ENCODE measurements at regions not wholly inside any gene's neighbourhood (a gene's known extent, or its start where the extent isn't known, plus 50 kb on each side); places are given as distances from the start of the nearest gene placed in this dataset.
A peak's percentile ranks its signal among the peaks of the same experiment; 100 is the strongest.
"Not testable (repeated sequence)": the region's sequence is repeated elsewhere in the genome, so short reads cannot be mapped to it uniquely, and the experiment has no call there.

DNA sequence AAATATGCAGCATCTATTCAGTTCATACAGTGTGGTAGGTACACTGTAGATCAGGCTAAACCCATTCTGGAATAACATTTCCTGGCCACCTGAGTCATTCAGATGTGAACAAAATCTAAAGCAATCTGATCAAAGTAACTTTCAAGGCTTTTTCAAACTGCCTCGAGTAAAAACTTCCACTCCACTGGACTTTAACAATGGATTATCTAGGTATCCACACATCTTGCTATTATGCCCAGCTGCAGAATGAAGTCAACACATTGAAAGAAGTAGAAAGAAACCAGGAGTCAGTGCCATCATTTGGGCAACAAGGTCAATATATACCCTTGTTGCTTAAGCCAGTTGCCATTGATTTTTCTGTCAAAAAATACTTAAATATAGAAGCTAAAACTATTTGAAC lies 1352.6 kb upstream of the NUDT12 start:
- DNase-seq, result no peak

DNA sequence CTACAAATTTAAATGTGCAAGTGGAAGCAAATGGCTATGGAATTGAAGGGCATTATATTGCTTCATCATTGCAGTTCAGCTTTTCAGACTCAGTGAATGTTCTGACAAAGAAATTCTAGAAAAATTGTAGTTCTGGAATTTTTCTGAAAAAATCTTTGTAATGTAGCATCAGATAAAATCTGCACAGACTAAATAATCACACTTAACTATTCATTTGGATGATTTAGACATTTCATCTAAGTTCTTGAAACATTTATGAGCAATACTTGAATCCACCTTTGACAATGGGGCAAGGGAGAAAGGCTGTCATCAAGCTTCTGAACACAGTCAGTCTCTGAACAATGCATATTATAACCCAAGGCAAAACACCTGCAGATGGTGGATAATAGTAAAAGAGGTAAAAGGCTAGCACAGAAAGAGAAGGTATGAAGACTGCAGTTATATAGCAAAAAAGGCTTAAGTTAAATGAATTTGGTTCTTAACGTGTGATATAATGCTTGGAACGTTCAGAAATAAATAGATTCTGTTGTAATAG lies 1352.0 kb upstream of the NUDT12 start:
- no peak for DNase-seq

DNA sequence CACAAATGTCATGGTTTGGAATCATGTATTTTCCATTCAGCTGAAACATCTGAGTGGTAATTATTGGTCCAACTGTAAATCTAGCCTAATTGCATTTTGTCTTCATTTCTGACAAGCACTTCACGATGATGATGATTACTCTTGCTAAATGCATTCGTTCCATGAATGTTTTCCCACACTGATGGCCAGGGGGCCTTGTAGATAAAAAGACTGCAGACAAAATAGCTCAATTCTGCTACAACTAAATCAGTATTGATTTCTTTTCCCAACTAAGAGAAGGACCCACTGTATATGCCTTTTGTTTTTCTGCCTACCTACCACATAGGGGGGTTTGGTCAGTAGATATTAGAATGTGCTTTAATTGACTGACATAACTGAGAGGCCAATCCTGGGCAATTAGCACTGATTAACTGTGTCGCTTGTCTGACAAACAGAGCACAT lies 1351.3 kb upstream of the NUDT12 start:
- no peak for DNase-seq

DNA sequence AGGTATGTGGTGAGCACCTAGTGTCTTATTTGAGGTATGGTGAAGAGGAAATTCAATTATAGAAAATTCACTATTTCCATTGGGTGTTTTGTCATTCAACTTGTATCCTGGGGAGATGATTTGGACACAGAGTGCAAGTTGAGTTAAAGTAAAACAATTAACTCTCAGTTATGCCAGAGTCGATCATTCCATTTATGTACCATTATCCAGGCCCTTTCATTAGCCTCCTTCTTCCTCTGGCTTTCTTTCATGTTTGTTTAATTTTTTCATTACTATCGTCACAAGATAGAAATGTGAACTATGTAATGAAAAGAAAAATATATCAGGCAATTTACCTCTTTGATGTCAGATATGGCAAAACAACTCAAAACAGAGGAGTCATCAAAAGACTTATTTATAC lies 1347.2 kb upstream of the NUDT12 start:
- no peak for DNase-seq

DNA sequence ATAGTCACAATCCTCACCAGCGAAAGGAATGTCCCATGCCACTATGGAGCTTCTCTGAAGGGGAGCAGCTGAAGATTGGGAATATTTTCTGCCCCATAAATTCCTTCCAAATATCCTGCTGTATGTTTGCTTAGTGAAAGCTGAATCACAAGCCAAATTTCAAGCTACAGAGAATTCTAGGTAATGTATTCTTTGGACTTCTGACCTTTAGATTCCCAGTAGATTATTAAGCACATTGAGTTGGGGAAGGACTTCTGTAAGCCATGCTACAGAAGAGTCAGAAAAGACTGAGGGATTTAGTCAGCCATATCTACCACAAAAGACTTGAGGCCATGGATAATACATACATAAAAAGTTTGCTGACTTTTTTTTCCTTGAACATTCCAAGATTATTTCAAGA lies 1342.0 kb upstream of the NUDT12 start:
- DNase-seq, result no peak

DNA sequence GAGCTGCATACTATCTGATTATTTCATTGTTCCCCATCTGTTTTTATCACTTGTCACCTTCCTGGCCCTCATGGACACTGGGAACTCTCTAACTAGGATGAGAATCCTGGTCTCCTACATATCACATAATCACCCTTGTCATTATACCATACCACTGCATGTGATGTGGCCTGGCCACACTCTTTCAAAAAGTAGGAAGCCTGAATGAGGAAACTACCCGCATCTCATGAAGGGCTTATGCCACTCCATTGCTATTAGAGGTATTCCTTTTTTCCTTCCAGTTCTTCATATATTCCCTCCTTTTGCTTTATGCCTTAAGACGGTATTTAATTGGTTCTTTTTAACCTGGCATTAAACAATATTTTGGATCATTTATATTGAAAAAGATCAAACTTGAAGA lies 1341.4 kb upstream of the NUDT12 start:
- DNase-seq, result no peak

DNA sequence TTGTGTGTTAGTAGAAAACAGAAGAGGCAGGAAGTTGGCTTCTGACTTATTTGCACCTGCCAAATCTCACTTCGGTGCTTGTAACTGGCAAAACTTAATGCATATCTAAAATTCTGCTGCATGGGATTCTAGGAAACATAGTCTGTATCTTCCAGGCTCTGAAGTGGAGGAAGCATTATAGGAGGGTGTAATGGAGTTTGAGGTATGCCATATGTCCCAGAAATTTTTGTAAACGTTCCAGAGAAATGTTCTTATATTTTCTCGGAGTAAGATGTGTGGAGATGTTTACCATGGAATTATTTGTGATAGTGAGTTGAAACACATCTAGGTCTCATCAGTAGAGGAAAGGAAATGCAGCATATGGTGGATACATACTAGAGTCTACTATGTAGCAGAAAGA lies 1329.0 kb upstream of the NUDT12 start:
- no peak for DNase-seq

DNA sequence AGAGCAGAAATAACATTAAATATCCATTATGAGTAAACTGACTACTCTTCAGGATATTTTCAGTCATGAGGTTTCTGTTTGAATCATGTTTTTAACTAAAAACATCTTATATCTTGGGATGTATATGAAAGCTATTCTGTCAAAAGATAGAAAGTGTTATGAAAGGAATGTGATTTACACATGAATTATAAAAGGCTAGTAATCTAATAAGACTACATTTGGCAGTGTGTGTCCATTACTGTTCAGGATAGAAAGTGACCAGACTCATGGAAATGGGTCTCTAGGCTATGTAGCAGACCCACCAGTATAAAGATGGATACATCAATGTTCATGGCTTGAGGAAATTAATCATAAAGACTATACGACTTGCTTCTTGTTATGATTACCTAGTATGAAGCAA lies 1328.2 kb upstream of the NUDT12 start:
- DNase-seq, result no peak

DNA sequence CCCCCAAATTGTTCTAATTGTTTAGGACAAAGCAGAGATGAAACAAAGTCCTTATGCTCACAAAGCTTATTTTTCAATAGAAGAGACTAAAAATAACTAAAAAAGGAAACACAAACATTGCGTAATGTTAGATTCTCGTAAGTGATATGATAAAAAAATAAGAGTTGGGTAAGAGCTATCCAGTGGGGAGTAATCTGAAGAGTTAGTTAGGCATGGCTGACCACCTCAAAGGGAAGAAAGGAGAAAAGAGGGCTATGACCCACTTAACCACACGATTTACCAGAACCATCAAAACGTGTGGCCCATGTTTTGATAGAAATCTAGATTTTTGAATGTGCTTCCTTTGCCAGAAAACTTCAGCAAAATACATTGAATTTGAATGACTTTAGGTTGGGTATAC lies 1296.8 kb upstream of the NUDT12 start:
- DNase-seq, result peak; percentile 1 to 14

DNA sequence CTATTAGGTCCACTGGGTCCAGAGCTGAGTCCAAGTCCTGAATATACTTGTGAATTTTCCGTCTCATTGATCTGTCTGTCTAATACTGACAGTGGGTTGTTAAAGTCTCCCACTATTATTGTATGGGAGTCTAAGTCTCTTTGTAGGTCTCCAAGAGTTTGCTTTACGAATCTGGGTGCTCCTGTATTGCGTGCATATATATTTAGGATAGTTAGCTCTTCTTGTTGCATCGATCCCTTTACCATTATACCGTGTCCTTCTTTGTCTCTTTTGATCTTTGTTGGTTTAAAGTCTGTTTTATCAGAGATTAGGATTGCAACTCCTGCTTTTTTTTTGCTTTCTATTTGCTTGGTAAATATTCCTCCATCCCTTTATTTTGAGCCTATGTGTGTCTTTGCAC lies 1289.5 kb upstream of the NUDT12 start:
- DNase-seq, result not testable (repeated sequence)

DNA sequence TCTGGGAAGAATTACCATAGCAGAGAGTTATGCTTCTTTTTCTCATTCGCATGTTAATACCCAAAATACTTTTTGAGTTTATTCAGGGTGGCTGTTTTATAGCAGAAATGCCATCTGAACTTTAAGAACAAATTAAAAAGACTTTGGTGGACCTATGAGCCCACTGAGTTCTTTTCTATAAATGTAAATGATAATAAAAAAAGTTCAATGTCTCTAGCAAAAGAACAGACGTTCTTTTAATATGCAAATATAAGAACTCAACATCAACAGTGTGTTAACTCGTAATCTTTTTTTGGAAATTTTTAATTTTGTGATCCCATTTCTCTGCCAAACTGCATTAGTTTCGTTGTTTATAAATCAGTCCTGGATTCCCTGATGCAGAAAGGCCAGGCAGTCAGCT lies 1283.0 kb upstream of the NUDT12 start:
- DNase-seq, result no peak

DNA sequence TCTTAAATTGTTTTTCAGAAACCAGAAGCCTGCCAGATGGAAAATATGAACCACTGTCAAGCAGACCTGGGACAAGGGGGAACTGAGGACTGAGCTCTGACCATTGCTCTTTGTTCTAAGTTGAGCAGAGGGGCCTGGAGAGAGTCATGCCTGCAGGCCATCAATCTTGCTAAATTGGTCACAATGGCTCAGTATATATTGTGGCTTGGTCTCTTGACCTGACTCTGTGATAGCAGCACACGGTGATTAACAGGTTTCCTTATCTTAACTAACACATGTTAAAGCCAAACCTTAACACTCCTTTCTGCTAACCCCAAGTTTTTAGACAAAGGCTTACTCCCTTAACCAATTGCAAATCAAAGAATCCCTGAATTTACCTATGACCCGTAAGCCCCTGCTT lies 1281.2 kb upstream of the NUDT12 start:
- DNase-seq, result no peak

DNA sequence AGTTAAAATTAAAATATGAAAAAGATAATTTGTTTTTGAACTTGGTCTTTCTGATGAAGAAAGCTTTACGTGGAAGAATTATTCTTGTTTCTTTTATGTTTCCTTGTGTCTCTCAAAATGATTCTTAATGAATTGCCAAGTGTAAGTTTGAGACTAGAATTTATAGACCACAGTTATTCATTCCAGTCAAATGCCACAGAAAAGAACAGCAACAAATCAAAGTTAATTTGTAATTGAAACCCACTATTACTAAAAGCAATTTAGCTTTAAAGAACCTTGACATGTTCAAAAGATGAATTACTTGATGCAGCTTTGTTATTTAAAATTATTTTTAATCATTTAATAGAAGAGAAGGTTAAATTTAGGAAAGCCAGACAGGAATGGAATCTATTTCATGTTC lies 1277.7 kb upstream of the NUDT12 start:
- DNase-seq, result no peak

DNA sequence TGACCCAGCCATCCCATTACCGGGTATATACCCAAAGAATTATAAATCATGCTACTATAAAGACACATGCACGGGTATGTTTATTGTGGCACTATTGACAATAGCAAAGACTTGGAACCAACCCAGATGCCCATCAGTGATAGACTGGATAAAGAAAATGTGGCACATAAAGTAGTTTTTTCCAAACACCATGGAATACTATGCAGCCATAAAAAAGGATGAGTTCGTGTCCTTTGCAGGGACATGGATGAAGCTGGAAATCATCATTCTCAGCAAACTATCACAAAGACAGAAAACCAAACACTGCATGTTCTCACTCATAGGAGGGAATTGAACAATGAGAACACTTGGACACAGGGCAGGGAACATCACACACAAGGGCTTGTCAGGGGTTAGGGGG lies 1268.9 kb upstream of the NUDT12 start:
- not testable (repeated sequence) for DNase-seq

DNA sequence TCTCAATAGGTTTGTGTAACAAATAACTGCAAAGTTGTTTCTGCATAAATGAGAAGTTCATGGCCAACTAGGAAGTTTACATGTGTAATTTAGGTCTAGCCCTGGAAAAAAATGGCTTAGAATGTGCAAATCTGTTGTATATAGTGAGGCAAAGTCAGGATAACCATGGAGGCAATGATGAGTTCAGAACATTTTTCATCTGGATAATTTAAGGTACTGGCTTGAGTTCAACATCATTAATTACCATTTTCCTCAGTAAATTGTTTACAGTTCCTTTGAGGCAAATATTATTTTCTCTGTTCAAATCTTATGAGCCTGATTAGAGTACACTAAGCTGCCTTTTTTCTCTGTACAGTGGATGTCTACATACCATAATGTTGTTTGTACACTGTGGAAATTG lies 1259.0 kb upstream of the NUDT12 start:
- no peak for DNase-seq

DNA sequence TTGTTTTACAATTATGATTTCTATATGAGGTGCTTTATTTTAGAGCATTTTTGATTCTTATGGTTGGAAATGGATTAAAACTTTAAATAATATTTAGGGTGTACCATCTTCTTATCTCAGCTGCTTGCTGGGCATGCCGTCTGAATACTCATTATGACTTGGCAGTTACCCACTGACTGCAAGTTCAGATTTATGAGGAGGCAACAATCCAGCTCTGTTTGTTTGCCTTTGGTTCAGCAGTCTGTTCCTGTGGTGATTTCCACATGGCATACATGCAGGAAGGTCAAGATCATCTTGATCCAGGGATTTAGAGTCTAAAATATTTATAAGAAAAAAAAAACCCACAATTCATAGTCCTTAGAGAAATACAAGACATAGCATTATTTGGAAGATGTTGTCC lies 1254.5 kb upstream of the NUDT12 start:
- DNase-seq, result no peak

DNA sequence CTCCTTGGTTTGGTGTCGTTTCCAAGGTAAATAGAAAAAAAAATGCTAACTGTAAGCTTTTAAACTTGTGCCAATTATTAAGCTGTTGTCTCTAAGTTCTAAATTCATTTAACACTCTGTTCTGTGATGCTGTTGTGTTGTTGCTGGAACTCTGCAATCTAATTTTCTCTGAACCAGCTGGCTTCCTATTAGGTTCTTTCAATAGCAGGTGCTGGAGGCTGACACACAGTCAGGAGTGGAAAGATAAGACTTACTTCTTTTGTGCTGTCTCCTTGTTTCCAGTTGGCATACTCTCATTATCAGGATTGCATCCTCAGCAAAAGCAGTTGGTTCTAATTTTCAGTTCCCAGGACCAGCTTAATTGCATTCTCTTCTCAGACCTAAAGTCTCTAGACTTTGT lies 1252.6 kb upstream of the NUDT12 start:
- no peak for DNase-seq

DNA sequence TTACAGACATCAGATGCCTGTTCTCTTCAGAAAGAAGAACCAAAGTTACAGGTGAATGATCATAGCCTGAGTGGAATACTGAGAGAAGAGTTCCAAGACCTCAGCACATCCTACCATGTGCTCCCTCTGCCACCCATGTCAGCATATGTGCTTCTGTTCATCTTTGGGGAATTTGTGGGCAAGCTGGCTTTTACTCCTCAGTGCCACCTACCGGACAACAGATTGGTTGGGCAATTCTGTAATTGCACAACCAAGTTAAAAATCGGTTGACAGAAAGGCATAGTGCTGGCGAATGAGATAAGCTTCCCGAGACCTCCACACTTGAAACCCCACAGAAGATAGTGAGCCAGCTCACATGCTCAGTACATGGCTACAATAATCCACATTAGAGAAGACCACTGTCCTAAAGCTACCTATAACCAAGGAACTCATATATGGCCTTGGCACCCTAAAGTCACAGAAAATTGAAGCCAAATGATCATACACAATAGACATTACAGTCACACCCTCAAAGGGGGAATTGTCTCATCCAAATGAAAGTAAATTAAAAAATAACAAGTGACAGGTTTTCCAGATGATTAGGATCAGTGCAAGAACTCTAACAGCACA lies 1238.0 kb upstream of the NUDT12 start:
- no peak for DNase-seq

DNA sequence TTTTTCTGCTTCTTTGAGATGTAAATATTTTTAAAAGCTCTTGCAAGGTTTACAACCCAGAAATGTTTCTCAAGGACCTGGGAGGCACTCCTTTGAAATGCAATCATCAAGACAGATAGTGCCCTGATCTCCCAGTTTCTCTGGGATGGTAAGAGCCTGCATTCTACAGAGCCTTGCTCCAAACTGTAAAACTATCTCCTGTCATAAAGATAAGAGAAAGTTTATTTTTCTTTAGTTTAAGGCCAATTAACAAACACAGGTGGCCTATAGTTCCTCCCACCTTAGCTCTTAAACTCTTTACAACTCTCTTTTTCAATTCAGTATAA lies 1231.1 kb upstream of the NUDT12 start:
- DNase-seq, result no peak

DNA sequence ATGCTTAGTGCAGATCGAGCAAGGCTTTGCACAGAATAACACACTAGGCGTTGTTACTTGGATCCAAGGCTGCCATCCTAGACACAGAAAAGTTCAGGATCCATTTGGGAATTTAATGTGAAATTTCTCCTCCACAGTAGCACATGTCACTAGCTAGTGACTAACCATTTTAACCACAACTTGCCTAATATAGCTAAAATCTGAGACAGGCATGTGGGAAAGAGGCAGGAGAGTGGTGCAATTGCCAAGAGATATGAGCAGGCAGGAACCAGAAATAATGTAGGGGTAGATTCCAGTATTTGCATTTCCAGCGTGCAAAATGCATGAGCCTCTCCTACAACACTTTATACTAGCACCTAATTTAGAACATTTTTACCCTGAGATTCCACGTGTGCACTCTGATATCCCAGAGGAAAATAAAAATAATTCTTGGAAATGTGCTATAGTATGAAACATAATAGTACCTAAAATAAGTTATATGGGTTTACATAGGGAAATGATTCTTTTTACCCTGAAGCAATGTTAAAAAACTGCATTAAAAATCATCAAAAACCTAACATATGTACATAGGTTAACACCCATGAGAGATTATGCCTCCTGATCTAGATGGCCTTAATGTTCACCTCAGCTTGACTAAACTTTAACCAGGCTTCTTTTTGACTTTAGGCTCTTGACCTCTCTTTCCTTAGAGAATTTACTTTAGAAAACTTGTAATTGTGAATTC lies 1230.6 kb upstream of the NUDT12 start:
- DNase-seq, result no peak

DNA sequence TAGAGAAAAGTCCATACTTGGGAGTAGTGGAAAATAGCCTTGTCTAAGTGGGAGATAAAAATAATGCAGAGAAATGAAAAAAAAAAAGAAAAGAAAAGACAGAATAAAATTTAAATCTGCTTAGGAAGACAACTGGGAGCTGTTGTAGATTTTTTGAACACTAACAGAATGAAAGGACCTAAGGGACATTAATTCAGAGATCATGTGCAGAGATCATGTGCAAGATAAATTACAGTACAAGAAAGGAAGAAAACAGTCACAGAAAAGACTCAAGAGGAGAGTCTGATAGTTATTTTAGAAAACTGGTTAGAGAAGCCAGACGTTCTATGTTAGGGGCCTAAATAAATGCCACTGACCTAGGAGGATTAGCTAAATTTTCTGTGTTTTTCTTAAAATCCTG lies 1226.8 kb upstream of the NUDT12 start:
- DNase-seq, result no peak

DNA sequence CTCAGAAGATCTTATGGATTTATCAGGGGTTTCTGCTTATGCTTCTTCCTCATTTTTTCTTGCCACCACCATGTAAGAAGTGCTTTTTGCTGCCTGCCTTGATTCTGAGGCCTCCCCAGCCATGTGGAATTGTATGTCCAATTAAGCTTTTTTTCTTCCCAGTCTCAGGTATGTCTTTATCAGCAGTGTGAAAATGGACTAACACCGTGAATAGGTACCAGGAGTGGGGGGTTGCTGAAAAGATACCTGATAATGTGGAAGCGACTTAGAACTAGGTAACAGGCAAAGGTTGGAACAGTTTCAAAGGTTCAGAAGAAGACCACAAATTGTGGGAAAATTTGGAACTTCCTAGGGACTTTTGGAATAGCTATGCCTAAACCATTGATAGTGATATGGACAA lies 1222.5 kb upstream of the NUDT12 start:
- no peak for DNase-seq

DNA sequence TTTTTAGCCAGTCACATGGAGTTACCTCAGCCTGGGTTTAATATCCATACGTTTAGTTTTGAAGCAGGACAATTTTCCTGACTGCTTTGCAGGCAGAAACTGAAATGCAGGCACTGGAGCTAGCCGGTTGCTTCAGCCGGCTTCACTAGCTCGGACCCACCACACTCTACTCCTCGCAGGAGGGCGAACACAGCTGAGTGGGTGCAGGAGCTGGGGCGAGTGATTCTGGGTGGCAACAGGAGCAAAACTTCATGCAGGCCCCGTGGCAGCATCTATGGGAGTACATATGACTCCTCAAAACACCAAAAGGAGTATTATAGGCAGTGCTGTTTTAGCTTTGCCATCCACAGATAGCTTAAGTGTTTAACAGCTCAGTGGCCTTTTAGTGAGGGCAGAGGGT lies 1211.8 kb upstream of the NUDT12 start:
- no peak for DNase-seq

DNA sequence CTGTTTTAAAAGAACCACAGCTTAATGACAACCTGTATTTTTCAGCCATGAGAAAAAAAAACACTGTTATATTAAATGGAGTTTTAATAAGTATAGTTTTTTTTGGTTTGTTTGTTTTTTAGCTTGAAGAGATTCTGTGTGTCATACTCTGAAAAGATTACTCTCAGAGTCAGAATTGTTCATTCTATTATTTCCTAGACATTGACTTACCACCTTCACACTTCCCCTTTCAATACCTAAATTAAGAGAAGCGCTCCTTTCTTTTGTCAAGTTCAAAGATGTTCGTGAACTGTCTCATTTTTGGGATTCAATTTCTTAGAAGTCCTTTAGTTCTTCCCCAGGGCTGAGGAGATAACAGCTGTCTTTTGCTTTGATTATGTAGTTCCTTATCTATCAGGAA lies 1201.6 kb upstream of the NUDT12 start:
- no peak for DNase-seq

DNA sequence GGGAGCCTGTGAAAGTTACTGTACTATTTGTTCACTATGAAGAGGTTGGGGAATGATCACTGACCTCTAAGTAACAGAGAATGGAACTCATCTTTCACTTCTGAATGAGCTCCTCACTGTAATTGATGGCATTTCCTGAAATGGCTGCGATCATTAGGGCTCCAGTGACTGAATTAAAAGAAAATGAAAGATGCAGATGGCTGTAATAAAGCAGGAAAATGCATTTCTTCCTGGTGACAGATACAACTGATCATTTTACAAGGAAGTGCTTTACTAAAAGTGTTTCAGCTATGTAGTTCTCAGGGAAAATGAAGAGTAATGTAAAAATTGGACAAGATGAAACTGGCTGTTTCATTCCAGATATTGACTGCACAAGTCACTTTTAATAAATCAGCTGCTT lies 1200.6 kb upstream of the NUDT12 start:
- no peak for DNase-seq
